Esophagus muscularis mucosa (tissue), 4 donors: ENCODE measurements at regions not wholly inside any gene's neighbourhood (a gene's known extent, or its start where the extent isn't known, plus 50 kb on each side); places are given as distances from the start of the nearest gene placed in this dataset.

Experiments used
- DNase-seq: peaks from one replicate; pipeline ENCODE4 v3.0.0-alpha.2; 2017; ENCODE audit errors: extremely low spot score
- H3K27ac ChIP-seq, 4 donors: fragments of 200-600 bp; sonication (generic); replicated peaks in 1 of 4; 1 replicate in 3 of 4; 2 replicates in 1 of 4; pipeline ENCODE4 v1.5.1; 2016 to 2019; ENCODE audit warnings: mild to moderate bottlenecking in 1 of 4
- H3K27me3 ChIP-seq, 4 donors: fragments of 200-600 bp; sonication (generic); one replicate each; pipeline versions ENCODE4 v1.5.1 to v1.6.0; 2016 to 2019
- H3K36me3 ChIP-seq, 4 donors: fragments of 200-600 bp; sonication (generic); one replicate each; pipeline ENCODE4 v1.5.1; 2016 to 2019
- H3K4me1 ChIP-seq, 4 donors: fragments of 200-600 bp; sonication (generic); one replicate each; pipeline ENCODE4 v1.5.1; 2016 to 2019
- H3K4me3 ChIP-seq, 4 donors: fragments of 200-600 bp; sonication (generic); 1 replicate in 2 of 4; 2 replicates in 2 of 4; pipeline ENCODE4 v1.5.1; 2016 to 2019; ENCODE audit warnings: mild to moderate bottlenecking in 4 of 4, moderate library complexity in 1 of 4
- H3K9me3 ChIP-seq, 4 donors: fragments of 200-600 bp; sonication (generic); 1 replicate in 3 of 4; 2 replicates in 1 of 4; pipeline ENCODE4 v1.5.1; 2016 to 2019
- EP300 ChIP-seq: sonication (generic); formaldehyde crosslinking; IDR thresholded peaks from one replicate; pipeline ENCODE4 v1.6.1; 2017; ENCODE audit warnings: antibody characterized with exemption
- POLR2A ChIP-seq: fragments of 450-650 bp; IDR thresholded peaks from one replicate; pipeline ENCODE4 v1.6.1; 2017; ENCODE audit warnings: antibody characterized with exemption, moderate library complexity, mild to moderate bottlenecking, low read depth
- POLR2AphosphoS5 ChIP-seq, 2 donors: sonication (generic); formaldehyde crosslinking; IDR thresholded peaks; one replicate each; pipeline ENCODE4 v1.6.1; 2017; ENCODE audit warnings: antibody characterized with exemption in 2 of 2
- WGBS: methylation state at CpG from one replicate; pipeline ENCODE4 v1.1.5; 2018; 5-methylcytosine and 5-hydroxymethylcytosine counted together
- intact Hi-C: fragments of 100-400 bp; cut with DNase I; formaldehyde crosslinking; loops from one replicate; pipeline ENCODE4 v1.15.1; 2023
- TF ChIP-seq, protein P1 (sequence below), 3 experiments: fragments of 200-600 bp in 2 of 3; fragments of 450-650 bp in 1 of 3; sonication (generic) in 2 of 3; IDR thresholded peaks; one replicate each; pipeline ENCODE4 v1.5.1; 2017 to 2019; ENCODE audit warnings: antibody characterized with exemption in 3 of 3, mild to moderate bottlenecking in 2 of 3, moderate library complexity in 1 of 3

GRCh38 chr17:33847900-33848299, 407.2 kb upstream of the CCL2 start:
- Histone ChIP-seq H3K4me3 (no peak overlapping the region), H3K27ac (no peak overlapping the region), H3K36me3 (no peaks in the 10 kb centered on the region), H3K9me3 (no peaks in the 10 kb centered on the region), H3K4me1 (no peaks in the 10 kb centered on the region), H3K27me3 (peaks cover 0 to under 1% (median 0%) of the 10 kb centered on the region in 4 donors)
- no peak for DNase-seq
- intact Hi-C loops, result no loop called here
- TF ChIP-seq POLR2A (no peak), EP300 (no peak), POLR2AphosphoS5 (IDR thresholded peaks at IDR 0.05) (no peak)
- TF ChIP-seq, protein P1, sequence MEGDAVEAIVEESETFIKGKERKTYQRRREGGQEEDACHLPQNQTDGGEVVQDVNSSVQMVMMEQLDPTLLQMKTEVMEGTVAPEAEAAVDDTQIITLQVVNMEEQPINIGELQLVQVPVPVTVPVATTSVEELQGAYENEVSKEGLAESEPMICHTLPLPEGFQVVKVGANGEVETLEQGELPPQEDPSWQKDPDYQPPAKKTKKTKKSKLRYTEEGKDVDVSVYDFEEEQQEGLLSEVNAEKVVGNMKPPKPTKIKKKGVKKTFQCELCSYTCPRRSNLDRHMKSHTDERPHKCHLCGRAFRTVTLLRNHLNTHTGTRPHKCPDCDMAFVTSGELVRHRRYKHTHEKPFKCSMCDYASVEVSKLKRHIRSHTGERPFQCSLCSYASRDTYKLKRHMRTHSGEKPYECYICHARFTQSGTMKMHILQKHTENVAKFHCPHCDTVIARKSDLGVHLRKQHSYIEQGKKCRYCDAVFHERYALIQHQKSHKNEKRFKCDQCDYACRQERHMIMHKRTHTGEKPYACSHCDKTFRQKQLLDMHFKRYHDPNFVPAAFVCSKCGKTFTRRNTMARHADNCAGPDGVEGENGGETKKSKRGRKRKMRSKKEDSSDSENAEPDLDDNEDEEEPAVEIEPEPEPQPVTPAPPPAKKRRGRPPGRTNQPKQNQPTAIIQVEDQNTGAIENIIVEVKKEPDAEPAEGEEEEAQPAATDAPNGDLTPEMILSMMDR (IDR thresholded peaks at IDR 0.05), result no peak
- WGBS, result 33% methylated on average over 4 of the region's 4 CpGs

DNA sequence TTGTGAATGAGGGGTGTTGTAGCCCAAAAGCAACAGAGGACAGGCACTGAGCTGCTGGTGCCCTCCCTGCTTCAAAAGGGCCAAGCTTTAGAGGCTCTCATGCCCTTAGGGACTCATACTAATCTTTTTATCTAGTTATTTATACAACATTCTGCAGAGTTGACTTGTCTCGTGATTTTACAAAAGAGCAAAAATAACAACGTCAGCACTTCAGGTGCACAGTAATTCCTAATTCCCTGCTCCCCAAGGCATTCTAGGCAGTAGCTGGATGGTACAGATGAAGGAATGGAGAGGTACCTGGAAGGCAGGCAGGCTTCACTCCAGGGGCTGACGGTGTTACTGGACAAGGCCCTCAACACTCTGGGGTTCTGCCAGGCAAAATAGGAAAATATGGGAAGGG, 406.7 kb upstream of the CCL2 start:
- Histone ChIP-seq H3K36me3 (no peaks in the 10 kb centered on the region), H3K9me3 (no peaks in the 10 kb centered on the region), H3K4me1 (no peaks in the 10 kb centered on the region), H3K27ac (no peak overlapping the region), H3K27me3 (no peaks in the 10 kb centered on the region), H3K4me3 (no peak overlapping the region)
- 58% methylated on average over 3 of the region's 3 CpGs for whole genome bisulfite sequencing
- TF ChIP-seq EP300 (no peak), POLR2AphosphoS5 (IDR thresholded peaks at IDR 0.05) (no peak), POLR2A (no peak)
- TF ChIP-seq, protein P1 (IDR thresholded peaks at IDR 0.05), result no peak
- DNase-seq, result no peak
- intact Hi-C loops, result no loop called here

GRCh38 chr17:33854596-33854995, 400.5 kb upstream of the CCL2 start:
- WGBS, result 64% methylated on average over 2 of the region's 2 CpGs
- TF ChIP-seq, protein P1 (IDR thresholded peaks at IDR 0.05), result no peak
- TF ChIP-seq EP300 (no peak), POLR2A (no peak), POLR2AphosphoS5 (IDR thresholded peaks at IDR 0.05) (no peak)
- H3K4me3 ChIP-seq, result no peak overlapping the region
- no peak overlapping the region for H3K27ac ChIP-seq
- no peaks in the 10 kb centered on the region for H3K9me3 ChIP-seq
- no peaks in the 10 kb centered on the region for H3K4me1 ChIP-seq
- H3K36me3 ChIP-seq, result no peaks in the 10 kb centered on the region
- DNase-seq, result no peak
- H3K27me3 ChIP-seq, result peaks cover 0 to 9% (median 0%) of the 10 kb centered on the region in 4 donors
- intact Hi-C loops, result no loop called here

DNA sequence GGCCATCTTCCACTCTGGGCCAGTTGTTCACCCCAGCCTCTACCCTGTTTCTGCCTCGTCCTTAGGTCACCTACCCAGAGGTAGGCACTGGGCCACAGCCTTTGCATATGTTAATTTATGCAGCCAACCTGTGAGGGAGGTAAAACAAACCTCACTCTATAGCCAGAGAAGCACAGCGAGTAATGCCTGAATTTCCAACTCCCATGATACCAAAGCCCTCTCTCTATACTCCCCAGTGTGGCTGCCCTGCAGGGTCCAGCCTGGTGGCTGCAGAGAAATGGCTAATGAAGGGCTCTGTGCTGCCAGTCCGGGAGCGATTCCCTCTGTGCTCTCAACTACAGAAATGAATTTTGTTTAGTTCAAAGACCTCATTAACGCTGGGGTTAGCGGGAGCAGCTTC, 397.0 kb upstream of the CCL2 start:
- Histone ChIP-seq H3K4me3 (no peak overlapping the region), H3K36me3 (no peaks in the 10 kb centered on the region), H3K27ac (no peak overlapping the region), H3K27me3 (peaks cover 0 to 15% (median 0%) of the 10 kb centered on the region in 4 donors), H3K9me3 (no peaks in the 10 kb centered on the region), H3K4me1 (no peaks in the 10 kb centered on the region)
- no peak for DNase-seq
- intact Hi-C loops, result no loop called here
- TF ChIP-seq, protein P1 (IDR thresholded peaks at IDR 0.05), result no peak
- TF ChIP-seq POLR2AphosphoS5 (IDR thresholded peaks at IDR 0.05), result no peak
- no peak for TF ChIP-seq POLR2A
- no peak for TF ChIP-seq EP300
- WGBS, result 38% methylated on average over 6 of the region's 6 CpGs

DNA sequence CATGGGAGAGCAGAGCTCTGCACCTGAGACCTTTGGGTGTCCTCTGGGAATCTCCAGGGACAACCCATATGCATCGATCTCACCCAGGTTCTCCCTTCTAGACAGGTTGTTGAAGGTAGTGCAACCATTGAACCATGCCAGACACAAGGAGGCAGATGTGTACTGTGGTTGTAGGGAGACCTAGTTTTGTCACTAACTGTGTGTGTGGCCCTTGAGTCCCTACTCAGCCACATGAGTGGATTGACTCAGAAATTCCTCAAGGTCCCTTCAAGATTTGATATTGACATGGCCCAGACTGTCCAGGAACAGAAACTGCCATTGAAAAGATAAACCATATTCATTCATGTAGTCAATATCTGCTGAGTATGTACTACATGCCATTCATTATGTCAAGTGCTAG, 396.4 kb upstream of the CCL2 start:
- intact Hi-C loops, result no loop called here
- H3K4me1 ChIP-seq, result no peaks in the 10 kb centered on the region
- WGBS, result 63% methylated on average over 1 of the region's 1 CpG
- H3K27me3 ChIP-seq, result peaks cover 0 to 19% (median 0%) of the 10 kb centered on the region in 4 donors
- TF ChIP-seq EP300 (no peak), POLR2A (no peak), POLR2AphosphoS5 (IDR thresholded peaks at IDR 0.05) (no peak)
- TF ChIP-seq, protein P1 (IDR thresholded peaks at IDR 0.05), result no peak
- no peaks in the 10 kb centered on the region for H3K9me3 ChIP-seq
- H3K4me3 ChIP-seq, result no peak overlapping the region
- no peak overlapping the region for H3K27ac ChIP-seq
- H3K36me3 ChIP-seq, result no peaks in the 10 kb centered on the region
- no peak for DNase-seq
